ENCODE measurements at regions not wholly inside any gene's neighbourhood (a gene's known extent, or its start where the extent isn't known, plus 50 kb on each side); places are given as distances from the start of the nearest gene placed in this dataset.
"Not testable (repeated sequence)": the region's sequence is repeated elsewhere in the genome, so short reads cannot be mapped to it uniquely, and the experiment has no call there.

DNA sequence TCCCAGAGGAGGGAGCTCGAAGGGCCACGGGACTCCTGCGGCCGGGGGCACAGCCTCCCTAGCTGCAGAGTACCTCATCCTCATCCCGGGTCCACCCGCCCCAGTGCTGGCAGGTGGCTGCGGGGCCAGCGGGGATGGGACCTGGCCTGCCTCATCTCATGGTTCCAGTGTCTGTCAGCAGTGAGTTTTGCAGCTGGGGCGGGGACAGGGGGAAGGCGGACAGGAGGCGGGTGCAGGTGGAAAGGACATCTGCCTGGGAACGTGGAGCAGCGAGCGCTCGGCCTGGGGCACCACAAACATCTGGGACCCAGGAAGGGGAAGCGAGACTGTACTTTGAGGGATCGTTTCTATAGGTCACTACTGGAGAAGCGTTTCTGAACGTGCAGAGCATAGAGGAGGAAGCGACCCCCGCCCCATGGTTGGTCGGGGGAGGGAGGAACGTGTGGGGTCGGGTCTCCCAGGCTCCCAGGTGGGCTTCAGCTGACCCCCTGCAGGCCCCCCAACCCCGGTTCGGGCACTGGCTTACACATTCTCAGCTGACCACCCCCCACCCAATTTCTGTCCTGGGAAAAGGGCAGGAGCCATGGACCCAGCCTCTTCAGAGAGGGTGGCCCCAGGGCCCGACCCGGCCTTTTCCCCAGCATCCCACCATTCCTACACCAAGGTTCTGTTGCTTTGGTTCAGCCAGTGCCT, 56.5 kb upstream of the NOTCH1 start:
- DNase-seq, result no peak
- Mint-ChIP-seq H3K4me3 (no peak overlapping the region), H3K4me1 (ENCODE audit: low read depth in 2 of 2) (peaks cover 0 to 2% of the 10 kb centered on the region in 2 donors), H3K27ac (no peak overlapping the region), H3K27me3 (peaks cover 4 to 32% of the 10 kb centered on the region in 2 donors), H3K36me3 (ENCODE audit: insufficient read depth) (no peaks in the 10 kb centered on the region), H3K9me3 (no peaks in the 10 kb centered on the region)
- ATAC-seq (replicated peaks), result no peak

DNA sequence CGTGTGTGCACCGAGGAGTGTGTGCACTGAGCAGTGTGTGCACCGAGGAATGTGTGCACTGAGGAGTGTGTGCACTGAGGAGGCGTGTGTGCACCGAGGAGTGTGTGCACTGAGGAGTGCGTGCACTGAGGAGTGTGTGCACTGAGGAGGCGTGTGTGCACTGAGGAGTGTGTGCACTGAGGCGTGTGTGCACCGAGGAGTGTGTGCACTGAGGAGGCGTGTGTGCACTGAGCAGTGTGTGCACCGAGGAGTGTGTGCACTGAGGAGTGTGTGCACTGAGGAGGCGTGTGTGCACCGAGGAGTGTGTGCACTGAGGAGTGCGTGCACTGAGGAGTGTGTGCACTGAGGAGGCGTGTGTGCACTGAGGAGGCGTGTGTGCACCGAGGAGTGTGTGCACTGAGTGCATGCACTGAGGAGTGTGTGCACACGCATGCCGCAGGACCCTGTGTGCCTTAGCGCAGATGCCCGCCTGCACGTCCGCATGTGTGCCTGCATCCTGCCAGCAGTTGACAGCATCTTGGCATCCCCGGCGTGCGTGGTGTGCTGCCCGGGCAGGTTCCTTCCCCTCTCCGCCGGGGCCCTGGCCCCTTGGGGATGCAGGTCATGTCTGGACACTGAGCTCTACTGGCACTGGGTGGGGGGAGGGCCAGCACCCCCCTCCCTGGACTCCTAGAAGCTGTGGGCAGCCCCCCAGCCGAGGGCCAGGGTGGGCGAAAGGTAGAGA, 55.6 kb upstream of the NOTCH1 start:
- not testable (repeated sequence) for H3K4me3 Mint-ChIP-seq; H3K9me3 Mint-ChIP-seq; H3K4me1 Mint-ChIP-seq (ENCODE audit: low read depth in 2 of 2); H3K36me3 Mint-ChIP-seq (ENCODE audit: insufficient read depth); ATAC-seq (replicated peaks); DNase-seq; H3K27ac Mint-ChIP-seq
- H3K27me3 Mint-ChIP-seq, result peaks cover 4 to 29% of the 10 kb centered on the region in 2 donors

DNA sequence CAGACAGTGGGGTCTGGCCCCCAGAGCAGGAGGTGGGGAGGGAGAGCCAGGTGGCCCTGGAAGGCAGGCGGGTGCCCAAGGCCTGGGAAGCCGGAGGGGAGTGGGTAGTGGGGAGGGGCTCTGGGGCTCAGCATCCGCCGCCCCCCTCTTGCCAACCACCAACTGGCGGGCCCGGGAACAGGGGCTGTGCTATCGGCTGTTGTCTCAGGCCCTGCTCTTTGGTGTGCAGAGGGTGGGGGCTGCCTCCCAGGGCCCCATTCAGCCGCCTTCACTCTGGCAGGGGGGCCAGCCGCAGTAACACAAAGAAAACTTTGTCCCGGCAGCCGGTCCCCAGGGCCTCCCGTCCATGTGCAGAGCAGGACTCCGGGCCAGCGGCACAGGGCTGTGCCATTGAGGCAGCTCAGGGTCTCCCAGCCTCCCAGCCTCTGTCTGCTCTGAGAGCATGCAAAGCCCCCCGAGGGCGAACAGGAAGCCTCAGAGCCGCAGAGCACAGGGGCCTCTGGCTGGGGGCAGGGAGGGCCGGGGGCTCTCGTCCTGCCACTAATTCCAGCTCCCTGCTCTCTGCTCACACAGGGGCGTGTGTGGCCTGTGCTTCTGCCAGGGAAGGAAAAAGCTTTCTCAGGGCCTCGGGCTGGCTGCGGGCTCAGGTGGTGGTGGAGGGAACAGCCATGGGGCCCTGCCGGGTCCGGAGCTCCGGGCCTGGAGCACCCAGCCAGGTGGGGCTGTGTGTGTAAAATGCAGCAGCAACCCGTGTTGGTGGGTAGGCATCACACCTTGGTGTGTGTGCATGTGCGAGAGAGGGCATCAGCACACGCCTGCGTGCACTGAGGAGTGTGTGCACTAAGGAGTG, 54.2 kb upstream of the NOTCH1 start:
- H3K4me1 Mint-ChIP-seq (ENCODE audit: low read depth in 2 of 2), result peaks cover 0 to 2% of the 10 kb centered on the region in 2 donors
- DNase-seq, result no peak
- H3K36me3 Mint-ChIP-seq (ENCODE audit: insufficient read depth), result no peaks in the 10 kb centered on the region
- H3K9me3 Mint-ChIP-seq, result no peaks in the 10 kb centered on the region
- no peak for ATAC-seq (replicated peaks)
- no peak overlapping the region for H3K27ac Mint-ChIP-seq
- no peak overlapping the region for H3K4me3 Mint-ChIP-seq
- peaks cover 0 to 23% of the 10 kb centered on the region in 2 donors for H3K27me3 Mint-ChIP-seq

DNA sequence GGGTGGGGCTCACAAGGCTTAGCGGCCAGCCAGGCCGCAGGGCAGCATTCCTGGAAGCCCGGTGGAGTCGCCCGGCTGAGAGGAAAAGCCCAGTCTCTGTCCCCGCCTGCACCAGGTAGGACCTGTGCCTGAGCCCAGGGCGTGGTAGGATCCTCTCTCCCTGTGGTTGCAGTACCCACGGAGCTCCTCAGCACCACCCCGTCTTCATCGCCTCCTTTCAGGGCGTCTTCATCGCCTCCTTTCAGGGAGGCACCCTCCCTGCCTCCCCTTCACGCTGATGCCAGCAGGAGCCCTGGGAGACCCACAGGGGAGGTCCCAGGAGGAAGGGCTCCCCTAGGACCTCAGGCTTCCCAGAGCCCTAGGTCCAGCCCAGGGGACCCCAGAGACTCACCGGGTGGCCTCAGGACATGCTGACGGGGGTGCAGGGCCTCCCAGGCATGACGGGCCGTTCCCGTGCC, 53.3 kb upstream of the NOTCH1 start:
- ATAC-seq (replicated peaks) (no peak), DNase-seq (no peak)
- no peak overlapping the region for H3K4me3 Mint-ChIP-seq
- H3K9me3 Mint-ChIP-seq, result no peaks in the 10 kb centered on the region
- H3K27me3 Mint-ChIP-seq, result peaks cover 0 to 30% of the 10 kb centered on the region in 2 donors
- no peak overlapping the region for H3K27ac Mint-ChIP-seq
- H3K36me3 Mint-ChIP-seq (ENCODE audit: insufficient read depth), result no peaks in the 10 kb centered on the region
- peaks cover 0 to 2% of the 10 kb centered on the region in 2 donors for H3K4me1 Mint-ChIP-seq (ENCODE audit: low read depth in 2 of 2)

DNA sequence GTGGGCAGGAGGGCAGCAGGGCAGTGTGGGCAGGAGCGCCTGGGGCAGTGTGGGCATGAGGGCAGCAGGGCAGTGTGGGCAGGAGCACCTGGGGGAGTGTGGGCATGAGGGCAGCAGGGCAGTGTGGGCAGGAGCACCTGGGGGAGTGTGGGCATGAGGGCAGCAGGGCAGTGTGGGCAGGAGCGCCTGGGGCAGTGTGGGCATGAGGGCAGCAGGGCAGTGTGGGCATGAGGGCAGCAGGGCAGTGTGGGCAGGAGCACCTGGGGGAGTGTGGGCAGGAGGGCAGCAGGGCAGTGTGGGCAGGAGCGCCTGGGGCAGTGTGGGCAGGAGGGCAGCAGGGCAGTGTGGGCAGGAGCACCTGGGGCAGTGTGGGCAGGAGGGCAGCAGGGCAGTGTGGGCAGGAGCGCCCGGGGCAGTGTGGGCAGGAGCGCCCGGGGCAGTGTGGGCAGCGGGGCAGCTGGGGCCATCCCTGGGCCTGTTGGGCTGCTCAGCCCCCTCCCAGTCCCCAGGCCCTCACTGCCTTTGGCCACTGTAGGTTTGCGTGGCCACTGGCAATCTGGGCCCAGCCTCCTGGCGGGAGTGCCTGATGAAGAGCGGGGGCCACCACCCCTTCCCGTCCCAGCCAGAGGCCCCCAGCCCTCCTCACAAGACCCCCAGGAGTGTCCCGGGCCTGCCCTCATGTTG, 52.7 kb upstream of the NOTCH1 start:
- H3K27ac Mint-ChIP-seq; H3K4me1 Mint-ChIP-seq (ENCODE audit: low read depth in 2 of 2); H3K36me3 Mint-ChIP-seq (ENCODE audit: insufficient read depth); ATAC-seq (replicated peaks); DNase-seq; H3K4me3 Mint-ChIP-seq; H3K9me3 Mint-ChIP-seq: not testable (repeated sequence)
- peaks cover 0 to 30% of the 10 kb centered on the region in 2 donors for H3K27me3 Mint-ChIP-seq

DNA sequence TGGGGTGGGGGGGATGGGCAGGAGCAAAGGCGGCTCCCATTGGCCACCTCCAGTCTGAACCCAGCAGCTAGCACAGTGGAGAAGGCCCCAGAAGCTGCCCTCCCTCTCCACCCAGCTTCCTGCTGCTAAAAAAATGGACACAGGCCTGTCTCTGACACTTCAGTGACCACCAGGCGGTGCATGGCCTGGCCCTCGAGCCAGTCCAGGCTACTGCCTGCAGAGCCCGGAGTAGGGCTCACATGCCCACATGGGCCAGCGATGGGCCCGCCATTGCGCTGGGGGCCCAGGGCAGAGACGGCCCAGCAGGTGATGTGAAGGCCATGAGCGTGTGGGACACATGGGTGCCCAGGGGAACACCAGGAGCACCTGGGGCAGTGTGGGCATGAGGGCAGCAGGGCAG, 52.1 kb upstream of the NOTCH1 start:
- no peaks in the 10 kb centered on the region for H3K36me3 Mint-ChIP-seq (ENCODE audit: insufficient read depth)
- DNase-seq, result no peak

DNA sequence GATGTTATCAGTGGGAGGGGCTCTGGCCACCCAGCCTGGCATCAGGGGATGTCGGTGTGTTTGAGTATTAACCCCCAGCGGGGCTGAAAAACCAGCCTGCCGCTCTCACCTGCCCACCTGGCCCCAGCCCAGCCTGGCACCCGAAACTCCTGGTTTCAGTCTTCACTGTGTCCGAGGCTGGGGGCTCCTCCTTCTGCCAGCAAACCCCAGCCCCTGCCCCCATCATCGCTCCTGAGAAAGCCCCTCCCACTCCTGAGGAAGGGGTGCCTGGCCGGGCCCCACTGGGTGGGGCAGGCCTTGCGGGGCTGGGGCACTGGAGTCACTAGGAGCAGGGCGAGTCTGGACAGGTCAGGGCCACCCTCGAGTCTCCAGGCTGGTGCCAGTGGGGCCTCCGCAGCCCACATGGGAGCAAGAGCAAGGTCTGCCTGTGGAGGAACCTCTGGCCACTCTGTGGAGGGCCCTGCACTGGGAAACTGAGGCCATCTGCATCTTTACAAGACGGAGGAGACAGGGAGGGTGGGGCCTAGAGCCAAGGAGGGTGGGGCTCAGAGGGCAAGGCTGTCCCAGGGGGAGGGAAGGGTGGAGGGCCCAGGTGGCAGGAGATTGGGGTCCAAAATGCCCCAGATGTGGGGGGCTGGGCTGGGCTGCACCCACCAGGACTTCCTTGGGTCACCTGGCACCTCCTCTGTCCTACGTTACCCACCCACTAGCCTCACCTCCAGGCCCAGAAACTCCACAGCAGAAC, 51.5 kb upstream of the NOTCH1 start:
- Mint-ChIP-seq H3K4me1 (ENCODE audit: low read depth in 2 of 2) (no peaks in the 10 kb centered on the region), H3K27ac (no peak overlapping the region), H3K4me3 (no peak overlapping the region), H3K9me3 (no peaks in the 10 kb centered on the region), H3K36me3 (ENCODE audit: insufficient read depth) (no peaks in the 10 kb centered on the region), H3K27me3 (peaks cover 0 to 22% of the 10 kb centered on the region in 2 donors)
- no peak for DNase-seq
- no peak for ATAC-seq (replicated peaks)

More for the DNA sequence above, 52.1 kb upstream of the NOTCH1 start:
- H3K9me3 Mint-ChIP-seq, result no peaks in the 10 kb centered on the region
- H3K4me1 Mint-ChIP-seq (ENCODE audit: low read depth in 2 of 2), result no peaks in the 10 kb centered on the region
- no peak overlapping the region for H3K4me3 Mint-ChIP-seq
- H3K27ac Mint-ChIP-seq, result no peak overlapping the region
- peaks cover 0 to 26% of the 10 kb centered on the region in 2 donors for H3K27me3 Mint-ChIP-seq
- no peak for ATAC-seq (replicated peaks)

DNA sequence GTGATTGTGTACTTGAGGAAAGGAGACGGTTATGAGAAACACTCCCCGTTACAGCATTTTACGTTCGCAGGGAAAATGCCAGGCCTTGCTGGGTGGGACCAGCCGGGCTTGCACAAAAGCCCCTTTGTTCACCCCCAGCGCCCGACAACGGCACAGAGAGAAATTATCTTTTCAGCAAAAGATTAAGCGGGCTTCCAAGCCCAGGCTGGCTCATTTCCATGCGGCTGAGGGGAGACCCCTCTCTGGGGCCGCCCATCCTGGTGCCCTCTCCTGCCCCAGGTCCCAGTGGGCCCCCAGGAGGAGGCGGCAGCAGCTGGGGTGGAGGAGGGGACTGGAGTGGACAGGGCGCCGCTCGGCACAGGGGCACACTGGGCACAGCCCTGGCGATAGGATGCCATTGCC, 50.8 kb upstream of the NOTCH1 start:
- ATAC-seq (replicated peaks), result no peak
- Mint-ChIP-seq H3K4me1 (ENCODE audit: low read depth in 2 of 2) (no peaks in the 10 kb centered on the region), H3K36me3 (ENCODE audit: insufficient read depth) (no peaks in the 10 kb centered on the region), H3K4me3 (no peak overlapping the region), H3K9me3 (no peaks in the 10 kb centered on the region), H3K27ac (no peak overlapping the region), H3K27me3 (peaks cover 0 to 22% of the 10 kb centered on the region in 2 donors)
- no peak for DNase-seq

- no peaks in the 10 kb centered on the region for H3K9me3 Mint-ChIP-seq
Observed at GRCh38 chr9:136596217-136596616, 50.4 kb upstream of the NOTCH1 start.

GRCh38 chr9:136595245-136596153, 49.7 kb upstream of the NOTCH1 start:
- Mint-ChIP-seq H3K4me3 (no peak overlapping the region), H3K27ac (no peak overlapping the region), H3K4me1 (ENCODE audit: low read depth in 2 of 2) (no peaks in the 10 kb centered on the region), H3K27me3 (peaks cover 0 to 22% of the 10 kb centered on the region in 2 donors), H3K9me3 (no peaks in the 10 kb centered on the region), H3K36me3 (ENCODE audit: insufficient read depth) (no peaks in the 10 kb centered on the region)
- no peak for ATAC-seq (replicated peaks)
- no peak for DNase-seq

More at GRCh38 chr9:136596217-136596616, 50.4 kb upstream of the NOTCH1 start:
- DNase-seq, result no peak
- Mint-ChIP-seq H3K4me3 (no peak overlapping the region), H3K27me3 (peaks cover 0 to 22% of the 10 kb centered on the region in 2 donors), H3K36me3 (ENCODE audit: insufficient read depth) (no peaks in the 10 kb centered on the region), H3K27ac (no peak overlapping the region), H3K4me1 (ENCODE audit: low read depth in 2 of 2) (no peaks in the 10 kb centered on the region)
- no peak for ATAC-seq (replicated peaks)
